Small intestine (tissue), 7 donors: ENCODE measurements at regions not wholly inside any gene's neighbourhood (a gene's known extent, or its start where the extent isn't known, plus 50 kb on each side); places are given as distances from the start of the nearest gene placed in this dataset.

ENCODE experiments used
- DNase-seq, 2 donors: peaks; one replicate each; pipeline versions ENCODE4 v3.0.0 to v3.0.0-alpha.2; 2013
- FAIRE-seq: peaks from 2 replicates; lab custom pipeline; 2012; peaks lifted over from hg19 to GRCh38; lab: Jason Lieb, UNC
- H3K27ac ChIP-seq, 3 donors: one replicate each; pipeline ENCODE4 v1.5.1; 2013; ENCODE audit warnings: low read length in 2 of 3, mild to moderate bottlenecking in 2 of 3, control low read depth in 1 of 3, inconsistent platforms in 1 of 3, low read depth in 1 of 3, moderate library complexity in 1 of 3
- H3K27me3 ChIP-seq, 3 donors: one replicate each; pipeline ENCODE4 v1.6.1; 2013; ENCODE audit warnings: low read length in 3 of 3, inconsistent platforms in 1 of 3; ENCODE audit not compliant: control insufficient read depth in 3 of 3, insufficient read depth in 3 of 3
- H3K36me3 ChIP-seq, 3 donors: one replicate each; pipeline ENCODE4 v1.6.1; 2013; ENCODE audit warnings: low read length in 3 of 3, inconsistent platforms in 1 of 3, low read depth in 1 of 3, mild to moderate bottlenecking in 1 of 3, moderate library complexity in 1 of 3; ENCODE audit not compliant: control insufficient read depth in 3 of 3, insufficient read depth in 2 of 3
- H3K4me1 ChIP-seq, 3 donors: one replicate each; pipeline ENCODE4 v1.6.1; 2013; ENCODE audit warnings: low read length in 2 of 3, inconsistent platforms in 1 of 3, low read depth in 1 of 3, mild to moderate bottlenecking in 1 of 3, moderate library complexity in 1 of 3; ENCODE audit not compliant: control insufficient read depth in 3 of 3, insufficient read depth in 2 of 3
- H3K4me3 ChIP-seq, 3 donors: one replicate each; pipeline ENCODE4 v1.5.1; 2013; ENCODE audit warnings: low read length in 3 of 3, control low read depth in 1 of 3, inconsistent platforms in 1 of 3, low read depth in 1 of 3, mild to moderate bottlenecking in 1 of 3, moderate library complexity in 1 of 3
- H3K9me3 ChIP-seq, 2 donors: one replicate each; pipeline ENCODE4 v1.6.1; 2013; ENCODE audit warnings: low read depth in 1 of 2, low read length in 1 of 2; ENCODE audit not compliant: control insufficient read depth in 2 of 2, insufficient read depth in 1 of 2
- WGBS, 3 donors: extraction: QIAGEN DNeasy Blood & Tissue Kit; methylation state at CpG; one replicate each; pipeline ENCODE4 v1.1.7; 2013; 5-methylcytosine and 5-hydroxymethylcytosine counted together
- donor health status: healthy with polysubstance abuse.
- donor health status: control.
- donor health status: control.
- donor health status: Bipolar disorder and iron deficiency.
- donor health status: healthy.

DNA sequence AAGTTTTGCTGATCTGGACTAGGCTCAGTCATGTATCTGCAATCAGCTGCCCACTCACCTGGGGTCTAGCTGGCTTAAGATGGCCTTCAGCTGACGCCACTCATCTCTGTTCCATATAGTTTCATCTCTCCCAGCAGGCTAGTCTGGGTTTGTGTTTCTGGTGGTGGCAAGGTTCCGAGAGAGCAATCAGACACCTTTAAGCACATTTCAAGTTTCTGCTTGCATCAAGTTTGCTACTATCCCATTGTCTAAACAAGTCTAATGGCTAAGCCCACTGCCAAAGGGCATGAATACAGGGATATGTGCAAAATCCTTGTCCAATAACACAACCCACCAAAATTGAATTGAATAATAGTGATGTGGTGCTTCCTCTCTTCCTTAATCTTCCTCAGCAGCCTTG is 251.7 kb downstream of the PIK3R1 start:
- no peak for DNase-seq
- Histone ChIP-seq H3K4me3 (no peak overlapping the region), H3K36me3 (no peaks in the 10 kb centered on the region), H3K9me3 (no peaks in the 10 kb centered on the region), H3K27me3 (no peaks in the 10 kb centered on the region), H3K27ac (no peak overlapping the region), H3K4me1 (peaks cover 0 to 3% (median 2%) of the 10 kb centered on the region in 3 donors)
- no peak for FAIRE-seq
- 92 to 100% (median 94%) methylated on average over 2 of the region's 2 CpGs for WGBS, 3 donors

DNA sequence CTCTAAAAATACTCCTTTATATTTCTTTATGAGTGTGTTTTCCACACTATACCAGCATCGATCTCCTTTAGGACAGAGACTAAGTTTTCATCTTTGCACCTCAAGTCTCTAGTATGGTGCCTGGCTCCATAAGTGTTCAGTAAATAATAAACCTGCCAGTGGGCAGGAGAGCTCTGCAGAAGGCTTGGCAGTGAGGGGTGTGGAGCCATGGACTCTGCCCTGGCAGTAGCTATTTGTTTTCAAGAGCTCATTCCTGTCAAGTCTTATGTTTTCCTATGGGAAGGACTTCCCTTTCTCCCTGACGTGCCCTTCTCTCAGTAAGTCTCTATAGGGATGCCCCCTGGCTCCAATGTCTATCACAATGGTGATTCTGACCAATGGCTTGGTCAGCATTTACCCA is 252.2 kb downstream of the PIK3R1 start:
- no peak overlapping the region for H3K4me3 ChIP-seq
- peak; percentile 47 to 78 for DNase-seq
- H3K4me1 ChIP-seq: peaks cover 0 to 3% (median 2%) of the 10 kb centered on the region in 3 donors
- no peaks in the 10 kb centered on the region for H3K9me3 ChIP-seq
- H3K36me3 ChIP-seq: no peaks in the 10 kb centered on the region
- H3K27me3 ChIP-seq: no peaks in the 10 kb centered on the region
- no peak overlapping the region for H3K27ac ChIP-seq
- WGBS, 3 donors: 71 to 84% (median 75%) methylated on average over 2 of the region's 2 CpGs
- FAIRE-seq: no peak

- Histone ChIP-seq H3K9me3 (no peaks in the 10 kb centered on the region), H3K36me3 (no peaks in the 10 kb centered on the region), H3K27me3 (no peaks in the 10 kb centered on the region), H3K27ac (no peak overlapping the region), H3K4me1 (peaks cover 0 to 3% (median 2%) of the 10 kb centered on the region in 3 donors), H3K4me3 (no peak overlapping the region)
- 96 to 99% (median 97%) methylated on average over 4 of the region's 4 CpGs for WGBS, 3 donors
- DNase-seq (no peak), FAIRE-seq (no peak)
Observed at GRCh38 chr5:68468322-68468721, 252.8 kb downstream of the PIK3R1 start.

GRCh38 chr5:68475476-68475983 is 260.0 kb downstream of the PIK3R1 start:
- Histone ChIP-seq H3K4me1 (peaks cover 0 to 2% (median 0%) of the 10 kb centered on the region in 3 donors), H3K36me3 (no peaks in the 10 kb centered on the region), H3K27me3 (no peaks in the 10 kb centered on the region), H3K4me3 (no peak overlapping the region), H3K9me3 (no peaks in the 10 kb centered on the region), H3K27ac (no peak overlapping the region)
- FAIRE-seq (no peak), DNase-seq (no peak)
- WGBS, 3 donors: 88 to 92% (median 91%) methylated on average over 7 of the region's 7 CpGs

GRCh38 chr5:68476854-68477253 is 261.3 kb downstream of the PIK3R1 start:
- peaks cover 0 to 2% (median 0%) of the 10 kb centered on the region in 3 donors for H3K4me1 ChIP-seq
- FAIRE-seq: no peak
- 72 to 80% (median 80%) methylated on average over 3 of the region's 3 CpGs for WGBS, 3 donors
- no peaks in the 10 kb centered on the region for H3K9me3 ChIP-seq
- no peak overlapping the region for H3K27ac ChIP-seq
- no peaks in the 10 kb centered on the region for H3K36me3 ChIP-seq
- H3K4me3 ChIP-seq: no peak overlapping the region
- no peaks in the 10 kb centered on the region for H3K27me3 ChIP-seq
- peak in 1 of 2 donors; percentile 28 for DNase-seq

GRCh38 chr5:68478301-68479095 is 262.9 kb downstream of the PIK3R1 start:
- Histone ChIP-seq H3K36me3 (no peaks in the 10 kb centered on the region), H3K4me1 (peaks cover 0 to 2% (median 0%) of the 10 kb centered on the region in 3 donors), H3K4me3 (no peak overlapping the region), H3K9me3 (no peaks in the 10 kb centered on the region), H3K27me3 (no peaks in the 10 kb centered on the region), H3K27ac (no peak overlapping the region)
- FAIRE-seq (no peak), DNase-seq (no peak)
- WGBS, 3 donors: 75 to 96% (median 84%) methylated on average over 2 of the region's 2 CpGs

DNA sequence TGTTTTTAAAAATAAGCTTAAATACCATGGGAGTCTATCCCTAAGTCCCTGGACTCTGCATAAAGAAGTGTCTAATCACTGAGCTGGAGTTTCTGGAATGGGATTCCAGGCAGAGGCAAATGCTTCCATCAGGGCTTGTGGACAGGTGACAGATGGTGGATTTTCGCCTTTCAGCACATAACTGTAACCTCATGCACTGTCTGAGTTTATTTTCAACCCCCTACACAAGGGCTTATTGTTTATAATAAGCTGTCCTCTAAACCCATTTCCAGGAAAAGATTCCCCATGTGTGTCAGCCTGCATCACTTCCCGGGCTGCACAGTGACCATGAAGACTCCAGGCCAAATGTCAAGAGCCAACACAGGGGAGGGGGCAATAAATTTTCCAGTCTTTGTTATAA is 264.0 kb downstream of the PIK3R1 start:
- no peaks in the 10 kb centered on the region for H3K36me3 ChIP-seq
- H3K4me1 ChIP-seq: peaks cover 0 to 2% (median 0%) of the 10 kb centered on the region in 3 donors
- DNase-seq (no peak), FAIRE-seq (no peak)
- 64 to 83% (median 81%) methylated on average over 2 of the region's 2 CpGs for WGBS, 3 donors
- no peak overlapping the region for H3K4me3 ChIP-seq
- no peaks in the 10 kb centered on the region for H3K27me3 ChIP-seq
- H3K27ac ChIP-seq: no peak overlapping the region
- H3K9me3 ChIP-seq: peaks cover 0 to 6% of the 10 kb centered on the region in 2 donors

DNA sequence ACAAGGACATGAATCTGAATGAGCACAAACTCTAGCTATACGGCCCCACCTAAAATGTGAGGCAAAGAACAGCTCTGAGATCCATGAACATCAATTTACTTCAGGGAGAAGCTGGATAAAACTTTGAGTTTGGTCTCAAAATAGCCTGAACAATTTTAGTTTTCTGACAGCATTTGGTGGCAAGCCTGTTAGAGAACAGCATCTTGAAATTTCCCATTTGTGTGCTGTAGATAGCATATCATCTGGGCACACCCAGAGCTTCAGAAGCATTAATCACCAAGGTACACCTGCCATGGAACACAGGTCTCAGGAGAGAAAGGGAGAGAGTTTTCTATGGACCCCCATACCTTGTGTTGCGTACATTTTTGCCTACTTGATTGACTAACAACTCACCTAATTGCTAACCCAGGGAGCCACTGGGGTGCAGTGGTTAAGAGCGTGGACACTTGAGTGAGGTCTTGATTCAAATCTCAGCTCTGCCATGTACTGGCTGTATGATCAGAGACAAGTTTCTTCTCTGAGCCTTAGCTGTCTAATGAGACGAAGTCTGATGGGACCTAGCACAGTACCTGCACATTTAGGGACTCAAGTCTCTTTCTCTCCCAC is 264.9 kb downstream of the PIK3R1 start:
- WGBS, 3 donors: 90 to 96% (median 94%) methylated on average over 4 of the region's 4 CpGs
- H3K27ac ChIP-seq: no peak overlapping the region
- DNase-seq (no peak), FAIRE-seq (no peak)
- H3K27me3 ChIP-seq: no peaks in the 10 kb centered on the region
- no peak overlapping the region for H3K4me3 ChIP-seq
- peaks cover 0 to 2% (median 0%) of the 10 kb centered on the region in 3 donors for H3K4me1 ChIP-seq
- H3K9me3 ChIP-seq: peaks cover 0 to 6% of the 10 kb centered on the region in 2 donors
- H3K36me3 ChIP-seq: no peaks in the 10 kb centered on the region
